ENCODE measurements at regions not wholly inside any gene's neighbourhood (a gene's known extent, or its start where the extent isn't known, plus 50 kb on each side); places are given as distances from the start of the nearest gene placed in this dataset.
"Not testable (repeated sequence)": the region's sequence is repeated elsewhere in the genome, so short reads cannot be mapped to it uniquely, and the experiment has no call there.

GRCh38 chr16:19980632-19981265 lies 92.9 kb downstream of the GPR139 start:
- DNase-seq, result peak in 2 of 4 experiments; percentile 3 to 12

- DNase-seq, result no peak
Observed at GRCh38 chr16:19979638-19980037, 94.1 kb downstream of the GPR139 start.

DNA sequence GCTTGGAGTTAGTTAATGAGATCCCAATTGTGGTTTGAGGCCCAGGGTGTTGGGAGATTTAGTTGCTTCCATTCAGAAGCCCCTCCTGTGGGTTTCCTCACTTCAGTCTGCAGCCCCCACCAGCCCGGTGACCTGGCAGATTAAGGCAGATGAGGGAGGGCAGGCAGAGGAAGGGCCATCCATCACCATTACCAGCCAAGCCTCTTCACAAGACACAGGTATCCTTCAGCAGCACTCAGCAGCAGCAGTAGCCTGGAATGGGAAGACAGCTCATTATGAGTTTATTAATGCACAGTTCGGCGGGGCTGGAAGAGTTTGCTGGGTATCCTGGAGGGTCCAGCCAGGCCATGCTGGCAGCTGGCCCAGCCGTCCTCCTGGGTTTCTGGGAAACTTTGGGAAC lies 90.0 kb upstream of the GPRC5B start:
- no peak for DNase-seq

DNA sequence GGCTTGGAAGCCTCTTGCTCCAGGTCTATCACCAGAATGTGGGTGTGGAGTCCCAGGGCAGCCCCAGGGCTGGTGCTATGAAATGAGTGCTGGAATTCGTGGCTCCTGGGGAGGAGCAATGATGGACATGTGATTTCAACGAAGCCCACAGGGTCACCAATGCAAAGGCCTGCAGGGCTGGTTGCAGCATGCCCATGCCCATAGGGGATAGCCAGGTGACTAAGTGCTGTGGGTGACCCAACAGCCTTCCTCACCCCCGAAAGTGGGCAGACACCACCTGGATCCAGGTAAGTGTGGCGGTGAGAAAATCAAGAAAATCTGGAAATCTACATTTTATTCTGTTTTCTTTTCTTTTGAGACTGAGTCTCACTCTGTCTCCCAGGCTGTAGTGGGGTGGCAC lies 87.5 kb upstream of the GPRC5B start:
- DNase-seq, result no peak

GRCh38 chr16:19968891-19969683 lies 84.4 kb upstream of the GPRC5B start:
- DNase-seq, result no peak

- DNase-seq, result no peak
Observed at GRCh38 chr16:19967963-19968362, 83.3 kb upstream of the GPRC5B start.

DNA sequence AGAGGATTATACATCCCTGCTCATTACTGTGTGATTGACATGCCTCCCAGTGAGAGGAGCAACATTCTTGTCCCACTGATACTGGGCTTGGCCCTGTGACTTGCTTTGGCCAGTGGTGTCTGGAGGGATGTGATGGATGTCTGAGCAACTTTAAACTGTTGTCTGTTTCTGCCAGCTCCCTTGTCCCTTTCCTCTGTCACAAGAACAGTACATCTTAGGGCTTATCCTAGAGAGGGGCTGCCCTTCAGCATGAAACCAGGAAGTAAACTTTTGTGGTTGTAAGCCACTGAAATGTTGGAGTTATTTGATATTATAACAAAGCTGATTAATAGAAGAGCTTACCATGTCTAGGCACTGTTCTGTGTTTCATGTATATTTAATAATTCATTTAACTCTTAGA lies 82.9 kb upstream of the GPRC5B start:
- DNase-seq, result no peak

- DNase-seq, result no peak
Observed at GRCh38 chr16:19963301-19963700, 78.7 kb upstream of the GPRC5B start.

GRCh38 chr16:19960183-19960582 lies 75.5 kb upstream of the GPRC5B start:
- DNase-seq, result no peak

- DNase-seq, result no peak
Observed at GRCh38 chr16:19959736-19960135, 75.1 kb upstream of the GPRC5B start.

DNA sequence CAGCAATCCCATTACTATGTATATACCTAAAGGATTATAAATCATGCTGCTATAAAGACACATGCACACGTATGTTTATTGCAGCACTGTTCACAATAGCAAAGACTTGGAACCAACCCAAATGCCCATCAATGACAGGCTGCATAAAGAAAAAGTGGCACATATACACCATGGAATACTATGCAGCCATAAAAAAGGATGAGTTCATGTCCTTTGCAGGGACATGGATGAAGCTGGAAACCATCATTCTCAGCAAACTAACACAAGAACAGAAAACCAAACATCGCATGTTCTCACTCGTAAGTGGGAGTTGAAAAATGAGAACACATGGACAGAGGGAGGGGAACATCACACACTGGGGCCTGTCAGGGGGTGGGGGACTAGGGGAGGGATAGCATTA lies 71.2 kb upstream of the GPRC5B start:
- DNase-seq, result not testable (repeated sequence)

DNA sequence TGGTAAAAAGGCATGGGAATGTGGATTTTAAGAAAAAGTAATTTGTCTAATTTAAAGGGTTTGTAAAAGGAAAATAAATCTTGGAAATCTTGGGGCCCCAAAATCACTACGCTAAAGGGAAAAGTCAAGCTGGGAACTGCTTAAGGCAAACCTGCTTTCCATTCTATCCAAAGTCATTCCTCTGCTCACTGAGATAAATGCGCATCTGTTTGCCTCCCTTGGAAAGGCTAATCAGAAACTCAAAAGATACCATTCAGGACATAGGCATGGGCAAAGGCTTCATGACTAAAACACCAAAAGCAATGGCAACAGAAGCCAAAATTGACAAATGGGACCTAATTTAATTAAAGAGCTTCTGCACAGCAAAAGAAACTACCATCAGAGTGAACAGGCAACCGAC lies 70.4 kb upstream of the GPRC5B start:
- not testable (repeated sequence) for DNase-seq

- no peak for DNase-seq
Observed at GRCh38 chr16:19948186-19949104, 63.8 kb upstream of the GPRC5B start.

- DNase-seq, result no peak
Observed at GRCh38 chr16:19945934-19946333, 61.3 kb upstream of the GPRC5B start.

GRCh38 chr16:19940195-19940594 lies 55.5 kb upstream of the GPRC5B start:
- DNase-seq, result no peak

DNA sequence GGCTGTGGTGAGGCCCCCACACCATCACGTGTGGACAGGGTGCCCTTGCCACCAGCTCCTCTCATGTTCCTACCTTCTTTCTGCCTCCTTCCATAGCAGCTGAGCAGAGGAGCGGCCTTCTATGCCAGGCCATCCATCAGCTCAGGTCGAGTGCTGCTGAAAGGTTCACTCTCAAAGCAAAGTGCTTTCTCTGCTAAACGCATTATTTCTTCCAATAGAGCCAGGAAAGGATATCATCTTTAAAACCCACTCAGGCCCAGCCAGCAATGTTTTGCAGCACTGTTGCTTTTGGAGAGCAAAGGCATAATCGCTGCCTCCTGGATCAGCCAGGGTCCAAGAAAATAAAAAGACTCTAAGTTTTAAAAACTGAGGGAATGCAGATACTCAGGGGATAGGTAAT lies 54.9 kb upstream of the GPRC5B start:
- DNase-seq, result no peak

GRCh38 chr16:19938536-19938935 lies 53.9 kb upstream of the GPRC5B start:
- DNase-seq, result no peak

DNA sequence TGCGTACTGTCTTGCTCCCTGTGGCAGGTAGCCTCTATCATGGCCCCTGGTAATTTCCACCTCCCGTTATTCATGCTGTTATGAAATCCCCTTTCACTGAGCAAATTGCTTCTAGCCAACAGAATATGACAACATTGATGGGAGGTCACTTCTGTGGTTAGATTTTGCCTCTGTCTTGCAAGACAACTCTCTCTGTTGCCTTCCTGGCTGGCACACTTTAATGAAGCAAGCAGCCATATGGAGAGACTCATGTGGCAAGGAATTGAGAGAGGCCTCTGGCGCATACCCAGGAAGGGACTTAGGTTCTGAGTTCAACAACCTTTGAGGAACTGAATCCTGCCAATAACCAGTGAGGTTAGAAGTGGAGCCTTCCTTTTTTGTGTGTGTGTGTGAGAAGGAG lies 51.8 kb upstream of the GPRC5B start:
- no peak for DNase-seq

- no peak for DNase-seq
Observed at GRCh38 chr16:19935694-19936093, 51.0 kb upstream of the GPRC5B start.

All from suppressor macrophage (primary cell).